H9 (cell line): ENCODE measurements at regions not wholly inside any gene's neighbourhood (a gene's known extent, or its start where the extent isn't known, plus 50 kb on each side); places are given as distances from the start of the nearest gene placed in this dataset.

Experiments used
- DNase-seq: peaks from one replicate; pipeline ENCODE4 v3.0.0-alpha.2; 2017
- H2AFZ ChIP-seq: one replicate; pipeline ENCODE4 v1.6.1; 2013; ENCODE audit warnings: mild to moderate bottlenecking, low read length, control low read depth, moderate library complexity
- H2AK5ac ChIP-seq: 2 replicates; pipeline ENCODE4 v1.6.1; 2013; ENCODE audit warnings: low read length, control low read depth, mixed read lengths; ENCODE audit not compliant: insufficient read length
- H2BK120ac ChIP-seq: one replicate; pipeline ENCODE4 v1.6.1; 2013; ENCODE audit warnings: low read depth, mild to moderate bottlenecking, low read length, control low read depth, inconsistent platforms; ENCODE audit not compliant: poor library complexity, severe bottlenecking
- H2BK12ac ChIP-seq: 2 replicates; pipeline ENCODE4 v1.6.1; 2013; ENCODE audit warnings: low read length, control low read depth, mixed read lengths, low read depth; ENCODE audit not compliant: insufficient read length
- H2BK15ac ChIP-seq: 2 replicates; pipeline ENCODE4 v1.6.1; 2013; ENCODE audit warnings: low read depth, low read length, control low read depth
- H2BK20ac ChIP-seq: one replicate; pipeline ENCODE4 v1.6.1; 2013; ENCODE audit warnings: low read depth, mild to moderate bottlenecking, low read length, control low read depth, inconsistent platforms; ENCODE audit not compliant: poor library complexity, severe bottlenecking
- H2BK5ac ChIP-seq: 2 replicates; pipeline ENCODE4 v1.6.1; 2013; ENCODE audit warnings: low read length, control low read depth, mixed read lengths; ENCODE audit not compliant: insufficient read length
- H3K14ac ChIP-seq: 2 replicates; pipeline ENCODE4 v1.6.1; 2013; ENCODE audit warnings: low read length, control low read depth; ENCODE audit not compliant: insufficient read depth
- H3K18ac ChIP-seq: 2 replicates; pipeline ENCODE4 v1.6.1; 2013; ENCODE audit warnings: low read depth, mild to moderate bottlenecking, mixed read lengths, low read length, control low read depth; ENCODE audit not compliant: insufficient read length
- H3K23ac ChIP-seq: 2 replicates; pipeline ENCODE4 v1.6.1; 2013; ENCODE audit warnings: low read length, control low read depth, mixed read lengths, low read depth; ENCODE audit not compliant: insufficient read length
- H3K23me2 ChIP-seq: 2 replicates; pipeline ENCODE4 v1.6.1; 2013; ENCODE audit warnings: low read depth, mild to moderate bottlenecking, mixed read lengths, low read length, control low read depth; ENCODE audit not compliant: insufficient read length, poor library complexity, severe bottlenecking
- H3K27ac ChIP-seq: 2 replicates; pipeline ENCODE4 v1.5.1; 2013; ENCODE audit warnings: low read length, control low read depth, mixed read lengths, low read depth; ENCODE audit not compliant: insufficient read length
- H3K27me3 ChIP-seq: 2 replicates; pipeline ENCODE4 v1.6.1; 2013; ENCODE audit warnings: low read length, control low read depth, inconsistent platforms; ENCODE audit not compliant: insufficient read depth
- H3K4ac ChIP-seq: 2 replicates; pipeline ENCODE4 v1.6.1; 2013; ENCODE audit warnings: low read depth, mild to moderate bottlenecking, control low read depth, inconsistent platforms, low read length, moderate library complexity
- H3K4me1 ChIP-seq: 2 replicates; pipeline ENCODE4 v1.6.1; 2013; ENCODE audit warnings: low read length, control low read depth, inconsistent platforms; ENCODE audit not compliant: insufficient read depth
- H3K4me2 ChIP-seq: 2 replicates; pipeline ENCODE4 v1.6.1; 2013; ENCODE audit warnings: low read length, control low read depth, mixed read lengths; ENCODE audit not compliant: insufficient read length, insufficient read depth
- H3K56ac ChIP-seq: 2 replicates; pipeline ENCODE4 v1.6.1; 2013; ENCODE audit warnings: low read depth, mild to moderate bottlenecking, mixed read lengths, low read length, control low read depth; ENCODE audit not compliant: insufficient read length
- H3K79me1 ChIP-seq: 2 replicates; pipeline ENCODE4 v1.6.1; 2013; ENCODE audit warnings: low read depth, mild to moderate bottlenecking, moderate library complexity, low read length, control low read depth, inconsistent platforms; ENCODE audit not compliant: insufficient read depth, poor library complexity, severe bottlenecking
- H3K79me2 ChIP-seq: 2 replicates; pipeline ENCODE4 v1.6.1; 2013; ENCODE audit warnings: low read length, control low read depth, inconsistent platforms; ENCODE audit not compliant: insufficient read depth
- H3K9ac ChIP-seq: 2 replicates; pipeline ENCODE4 v1.6.1; 2013; ENCODE audit warnings: low read length, control low read depth, mixed read lengths; ENCODE audit not compliant: insufficient read length; ENCODE audit errors: extremely low read depth
- H3K9me3 ChIP-seq: one replicate; pipeline ENCODE4 v1.6.1; 2013; ENCODE audit warnings: low read depth, low read length, inconsistent platforms; ENCODE audit not compliant: control insufficient read depth
- H3T11ph ChIP-seq: one replicate; pipeline ENCODE4 v1.6.1; 2013; ENCODE audit warnings: mild to moderate bottlenecking, low read length, control low read depth, inconsistent platforms
- H4K20me1 ChIP-seq: one replicate; pipeline ENCODE4 v1.6.1; 2013; ENCODE audit not compliant: control insufficient read depth, insufficient read length, insufficient read depth
- H4K5ac ChIP-seq: 2 replicates; pipeline ENCODE4 v1.6.1; 2013; ENCODE audit warnings: low read depth, mild to moderate bottlenecking, mixed read lengths, low read length, control low read depth; ENCODE audit not compliant: insufficient read length
- H4K8ac ChIP-seq: replicated peaks from 2 replicates; pipeline ENCODE4 v1.6.1; 2013; ENCODE audit warnings: low read length, control low read depth, mixed read lengths, low read depth; ENCODE audit not compliant: insufficient read length
- H4K91ac ChIP-seq: 2 replicates; pipeline ENCODE4 v1.6.1; 2013; ENCODE audit warnings: low read depth, mild to moderate bottlenecking, moderate library complexity, mixed read lengths, low read length, control low read depth; ENCODE audit not compliant: insufficient read length
- H3K27ac Mint-ChIP-seq, 3 experiments: 2 replicates in 2 of 3; 3 replicates in 1 of 3; pipeline ENCODE4 v1.8.0; 2020 to 2021; ENCODE audit warnings: mixed read lengths in 3 of 3, mild to moderate bottlenecking in 1 of 3, moderate library complexity in 1 of 3
- H3K27me3 Mint-ChIP-seq: 2 replicates; pipeline ENCODE4 v1.8.0; 2021; ENCODE audit warnings: low read depth, mild to moderate bottlenecking, moderate library complexity, mixed read lengths
- H3K36me3 Mint-ChIP-seq, 3 experiments: 2 replicates in 2 of 3; 3 replicates in 1 of 3; pipeline ENCODE4 v1.8.0; 2020 to 2021; ENCODE audit warnings: low read depth in 3 of 3, mixed read lengths in 3 of 3; ENCODE audit not compliant: insufficient read depth in 1 of 3
- H3K4me1 Mint-ChIP-seq, 2 experiments: 2 replicates each; pipeline ENCODE4 v1.8.0; 2020; ENCODE audit warnings: mixed read lengths in 2 of 2
- H3K4me3 Mint-ChIP-seq, 2 experiments: 2 replicates in 1 of 2; 3 replicates in 1 of 2; pipeline ENCODE4 v1.8.0; 2020 to 2021; ENCODE audit warnings: mild to moderate bottlenecking in 2 of 2, mixed read lengths in 2 of 2, moderate library complexity in 1 of 2
- H3K9me3 Mint-ChIP-seq, 2 experiments: 2 replicates in 1 of 2; 3 replicates in 1 of 2; pipeline ENCODE4 v1.8.0; 2020; ENCODE audit warnings: mild to moderate bottlenecking in 2 of 2, mixed read lengths in 2 of 2, moderate library complexity in 1 of 2
- WGBS: extraction: QIAGEN DNeasy Blood & Tissue Kit; methylation state at CpG from one replicate; pipeline ENCODE4 v1.1.7; 2013; ENCODE audit warnings: missing lambda C conversion rate, low lambda C conversion rate, mixed read lengths; ENCODE audit not compliant: insufficient read length; ENCODE audit errors: extremely low coverage; 5-methylcytosine and 5-hydroxymethylcytosine counted together
- TF ChIP-seq, protein P1 (sequence below): fragments of 200-600 bp; sonication (generic); conservative IDR thresholded peaks from 3 replicates; pipeline ENCODE4 v1.8.0; 2021; ENCODE audit warnings: antibody characterized with exemption, mild to moderate bottlenecking

- no peak overlapping the region for H2BK15ac ChIP-seq
- no peaks in the 10 kb centered on the region for H4K20me1 ChIP-seq
- no peaks in the 10 kb centered on the region for H3K79me2 ChIP-seq
- no peak overlapping the region for H2BK20ac ChIP-seq
- Mint-ChIP-seq H3K4me3 (no peak overlapping the region), H3K27ac (no peak overlapping the region), H3K4me1 (peaks cover 0 to 16% of the 10 kb centered on the region in 2 experiments; a peak in 2 of 4 replicates), H3K27me3 (no peaks in the 10 kb centered on the region), H3K36me3 (peaks cover 0 to 2% (median 0%) of the 10 kb centered on the region in 3 experiments; a peak in 3 of 7 replicates), H3K9me3 (peaks cover 0 to 2% of the 10 kb centered on the region in 2 experiments; a peak in 3 of 5 replicates)
- H2AFZ ChIP-seq = no peak overlapping the region
- no peak overlapping the region for H3K56ac ChIP-seq
- no peak overlapping the region for H3K23ac ChIP-seq
- no peak overlapping the region for H3K27ac ChIP-seq
- H3K4me1 ChIP-seq = no peaks in the 10 kb centered on the region
- no peak overlapping the region for H3K4me2 ChIP-seq
- TF ChIP-seq, protein P1, sequence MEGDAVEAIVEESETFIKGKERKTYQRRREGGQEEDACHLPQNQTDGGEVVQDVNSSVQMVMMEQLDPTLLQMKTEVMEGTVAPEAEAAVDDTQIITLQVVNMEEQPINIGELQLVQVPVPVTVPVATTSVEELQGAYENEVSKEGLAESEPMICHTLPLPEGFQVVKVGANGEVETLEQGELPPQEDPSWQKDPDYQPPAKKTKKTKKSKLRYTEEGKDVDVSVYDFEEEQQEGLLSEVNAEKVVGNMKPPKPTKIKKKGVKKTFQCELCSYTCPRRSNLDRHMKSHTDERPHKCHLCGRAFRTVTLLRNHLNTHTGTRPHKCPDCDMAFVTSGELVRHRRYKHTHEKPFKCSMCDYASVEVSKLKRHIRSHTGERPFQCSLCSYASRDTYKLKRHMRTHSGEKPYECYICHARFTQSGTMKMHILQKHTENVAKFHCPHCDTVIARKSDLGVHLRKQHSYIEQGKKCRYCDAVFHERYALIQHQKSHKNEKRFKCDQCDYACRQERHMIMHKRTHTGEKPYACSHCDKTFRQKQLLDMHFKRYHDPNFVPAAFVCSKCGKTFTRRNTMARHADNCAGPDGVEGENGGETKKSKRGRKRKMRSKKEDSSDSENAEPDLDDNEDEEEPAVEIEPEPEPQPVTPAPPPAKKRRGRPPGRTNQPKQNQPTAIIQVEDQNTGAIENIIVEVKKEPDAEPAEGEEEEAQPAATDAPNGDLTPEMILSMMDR = peak; percentile 56
- no peak overlapping the region for H2BK12ac ChIP-seq
- WGBS = no CpG with 5 or more reads among the region's 2 CpGs
- no peak overlapping the region for H4K8ac ChIP-seq
- H3K18ac ChIP-seq = no peak overlapping the region
- no peak for DNase-seq
- H3K27me3 ChIP-seq = no peaks in the 10 kb centered on the region
- H3T11ph ChIP-seq = no peak overlapping the region
- no peaks in the 10 kb centered on the region for H3K23me2 ChIP-seq
- no peak overlapping the region for H2BK120ac ChIP-seq
- H3K9ac ChIP-seq = no peak overlapping the region
- no peak overlapping the region for H2AK5ac ChIP-seq
- H3K79me1 ChIP-seq = no peaks in the 10 kb centered on the region
- no peak overlapping the region for H4K5ac ChIP-seq
- no peak overlapping the region for H3K14ac ChIP-seq
- H3K9me3 ChIP-seq = no peaks in the 10 kb centered on the region
- no peak overlapping the region for H4K91ac ChIP-seq
- no peak overlapping the region for H2BK5ac ChIP-seq
- no peak overlapping the region for H3K4ac ChIP-seq
These were observed 102.8 kb upstream of the TFAP2D start for GRCh38 chr6:50610562-50610961.
